ENCODE measurements at regions not wholly inside any gene's neighbourhood (a gene's known extent, or its start where the extent isn't known, plus 50 kb on each side); places are given as distances from the start of the nearest gene placed in this dataset.

- Histone ChIP-seq H3K4me1 (no peaks in the 10 kb centered on the region), H3K27ac (no peak overlapping the region), H3K4me3 (no peak overlapping the region), H3K9me3 (no peaks in the 10 kb centered on the region), H3K27me3 (no peaks in the 10 kb centered on the region), H3K36me3 (no peaks in the 10 kb centered on the region)
- no peak for DNase-seq
- TF ChIP-seq CTCF (IDR thresholded peaks at IDR 0.05) = no peak
- intact Hi-C loops (cut with DNase I; ENCODE audit: low total_unique reads) = no loop called here
These were observed 231.0 kb upstream of the CHRNA7 start for GRCh38 chr15:31799319-31799714.

- Histone ChIP-seq H3K9me3 (no peaks in the 10 kb centered on the region), H3K4me1 (no peaks in the 10 kb centered on the region), H3K27me3 (no peaks in the 10 kb centered on the region), H3K27ac (no peak overlapping the region), H3K4me3 (no peak overlapping the region), H3K36me3 (no peaks in the 10 kb centered on the region)
- no peak for DNase-seq
- intact Hi-C loops (cut with DNase I; ENCODE audit: low total_unique reads) = no loop called here
- no peak for TF ChIP-seq CTCF (IDR thresholded peaks at IDR 0.05)
These were observed 230.5 kb upstream of the CHRNA7 start for GRCh38 chr15:31799715-31800321.

- no peak for TF ChIP-seq CTCF (IDR thresholded peaks at IDR 0.05)
- DNase-seq = no peak
- Histone ChIP-seq H3K4me1 (no peaks in the 10 kb centered on the region), H3K4me3 (no peak overlapping the region), H3K36me3 (no peaks in the 10 kb centered on the region), H3K27me3 (no peaks in the 10 kb centered on the region), H3K9me3 (no peaks in the 10 kb centered on the region), H3K27ac (no peak overlapping the region)
- intact Hi-C loops (cut with DNase I; ENCODE audit: low total_unique reads) = no loop called here
These were observed 229.2 kb upstream of the CHRNA7 start for GRCh38 chr15:31801152-31801551.

GRCh38 chr15:31802761-31803160, 227.6 kb upstream of the CHRNA7 start:
- Histone ChIP-seq H3K36me3 (no peaks in the 10 kb centered on the region), H3K4me1 (no peaks in the 10 kb centered on the region), H3K27me3 (no peaks in the 10 kb centered on the region), H3K4me3 (no peak overlapping the region), H3K9me3 (no peaks in the 10 kb centered on the region), H3K27ac (no peak overlapping the region)
- no peak for TF ChIP-seq CTCF (IDR thresholded peaks at IDR 0.05)
- DNase-seq = no peak
- intact Hi-C loops (cut with DNase I; ENCODE audit: low total_unique reads) = no loop called here

GRCh38 chr15:31803388-31803884, 226.9 kb upstream of the CHRNA7 start:
- no peak overlapping the region for H3K27ac ChIP-seq
- intact Hi-C loops (cut with DNase I; ENCODE audit: low total_unique reads) = no loop called here
- H3K9me3 ChIP-seq = no peaks in the 10 kb centered on the region
- H3K4me1 ChIP-seq = no peaks in the 10 kb centered on the region
- no peaks in the 10 kb centered on the region for H3K36me3 ChIP-seq
- DNase-seq = no peak
- H3K4me3 ChIP-seq = no peak overlapping the region
- TF ChIP-seq CTCF (IDR thresholded peaks at IDR 0.05) = no peak
- H3K27me3 ChIP-seq = no peaks in the 10 kb centered on the region

All from tibial artery (tissue), 4 donors.